NCI-H460 (cell line): ENCODE measurements at regions not wholly inside any gene's neighbourhood (a gene's known extent, or its start where the extent isn't known, plus 50 kb on each side); places are given as distances from the start of the nearest gene placed in this dataset.
A peak's percentile ranks its signal among the peaks of the same experiment; 100 is the strongest.
"Not testable (repeated sequence)": the region's sequence is repeated elsewhere in the genome, so short reads cannot be mapped to it uniquely, and the experiment has no call there.

Experiments
- DNase-seq: peaks from one replicate; pipeline ENCODE4 v3.0.0-alpha.2; 2016; ENCODE audit warnings: low read depth; ENCODE audit errors: extremely low read depth

DNA sequence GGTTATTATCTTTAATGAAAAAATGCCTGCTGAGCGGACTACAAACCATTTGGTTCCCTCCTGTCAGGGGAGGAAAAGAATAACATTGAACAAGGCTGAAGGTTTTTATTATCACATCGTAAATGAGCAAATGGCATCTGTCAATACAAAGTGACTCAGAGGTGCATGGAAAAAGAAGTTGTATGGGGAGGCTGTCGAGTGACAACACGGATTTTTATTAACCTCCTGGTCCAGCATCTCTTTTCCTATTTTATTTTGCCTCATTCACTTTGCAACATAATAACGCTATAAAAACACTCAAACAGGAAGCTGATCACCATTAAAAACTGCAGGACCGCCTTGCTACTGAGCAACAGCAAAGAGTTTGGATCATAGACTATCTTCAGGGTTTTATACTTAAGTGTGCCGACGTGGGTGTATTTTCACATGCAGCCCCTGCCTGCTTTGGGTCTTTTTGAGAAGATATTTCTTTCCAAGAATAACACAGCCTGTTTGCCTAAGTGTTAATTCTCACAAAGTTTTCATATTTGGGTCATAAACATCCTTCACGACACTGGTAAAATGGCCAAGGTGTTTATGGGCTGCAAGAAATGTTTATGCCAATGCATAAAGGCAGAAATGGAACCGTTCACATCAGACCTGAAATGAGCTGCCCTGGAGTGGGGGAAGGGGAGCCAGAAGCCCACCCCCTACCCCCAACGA is 132.1 kb upstream of the SALL4 start:
- peak; percentile 33 for DNase-seq

DNA sequence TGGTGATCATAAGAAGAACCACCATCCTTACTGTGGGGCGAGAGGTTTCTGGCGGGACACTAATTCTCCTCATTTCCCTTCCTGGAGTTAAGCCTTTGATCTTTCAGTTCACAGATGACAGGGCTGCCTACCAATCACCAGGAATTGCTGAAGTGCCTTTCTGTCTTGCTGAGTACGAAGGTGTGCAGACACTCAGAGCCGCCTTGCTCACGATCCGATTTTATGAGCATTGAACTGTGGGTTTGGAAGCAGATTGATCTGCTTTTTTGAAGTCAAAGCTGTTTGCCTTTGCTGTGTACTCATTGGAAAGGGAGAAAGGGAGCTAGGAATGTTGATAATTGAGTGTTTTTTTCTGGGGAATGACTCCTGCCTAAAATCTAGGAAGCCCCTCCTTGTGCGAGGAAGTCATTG is 129.1 kb upstream of the SALL4 start:
- no peak for DNase-seq

DNA sequence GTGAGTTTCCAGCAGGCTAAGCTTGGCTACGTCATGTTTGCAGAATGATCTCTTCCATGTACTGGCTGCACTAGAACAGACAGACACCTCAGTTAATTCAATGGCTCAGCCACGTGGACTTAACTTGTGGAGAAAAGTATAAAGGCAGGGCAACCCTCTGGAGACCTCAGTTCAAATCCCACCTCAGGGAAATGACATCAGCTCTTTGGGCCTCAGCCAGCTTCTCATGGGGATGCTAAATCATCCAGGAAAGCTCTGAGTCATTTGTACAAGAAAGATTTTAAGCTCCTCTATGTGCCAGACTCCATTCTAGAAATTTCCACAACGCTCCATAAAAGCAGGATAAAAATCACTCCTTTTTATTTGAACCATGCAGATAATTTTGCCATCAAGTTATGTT is 128.5 kb upstream of the SALL4 start:
- peak; percentile 86 for DNase-seq

DNA sequence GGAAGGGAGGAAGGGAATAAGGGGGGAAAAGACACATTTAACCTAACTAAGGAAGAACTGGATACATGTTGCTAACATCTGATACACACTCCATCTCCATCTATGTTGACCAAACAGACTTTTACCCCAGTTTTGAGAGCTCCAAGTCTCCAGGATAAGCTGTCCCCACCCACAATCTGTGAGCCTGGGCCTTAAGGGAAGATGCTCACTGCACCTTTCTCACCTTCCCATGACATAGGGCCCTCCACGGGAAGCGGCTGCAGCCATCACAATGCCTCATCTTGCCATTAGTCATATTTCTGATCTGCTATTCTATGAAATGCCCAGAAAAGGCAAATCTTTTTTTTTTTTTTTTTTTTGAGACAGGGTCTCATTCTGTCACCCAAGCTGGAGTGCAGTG is 126.6 kb upstream of the SALL4 start:
- no peak for DNase-seq

DNA sequence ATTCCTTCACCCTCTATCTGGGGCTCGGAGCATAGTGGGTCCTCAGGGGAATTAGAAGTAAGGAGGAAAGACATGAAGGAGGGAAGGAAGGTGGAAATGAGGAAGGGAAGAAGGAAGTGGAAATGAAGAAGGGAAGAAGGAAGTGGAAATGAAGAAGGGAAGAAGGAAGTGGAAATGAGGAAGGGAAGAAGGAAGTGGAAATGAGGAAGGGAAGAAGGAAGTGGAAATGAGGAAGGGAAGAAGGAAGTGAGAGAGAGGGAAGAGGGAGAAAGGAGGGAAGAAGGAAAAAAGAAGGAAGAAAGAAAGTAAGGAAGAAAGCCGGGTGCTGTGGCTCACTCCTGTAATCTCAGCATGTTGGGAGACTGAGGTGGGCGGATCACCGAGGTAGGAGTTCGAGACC is 125.6 kb upstream of the SALL4 start:
- not testable (repeated sequence) for DNase-seq

DNA sequence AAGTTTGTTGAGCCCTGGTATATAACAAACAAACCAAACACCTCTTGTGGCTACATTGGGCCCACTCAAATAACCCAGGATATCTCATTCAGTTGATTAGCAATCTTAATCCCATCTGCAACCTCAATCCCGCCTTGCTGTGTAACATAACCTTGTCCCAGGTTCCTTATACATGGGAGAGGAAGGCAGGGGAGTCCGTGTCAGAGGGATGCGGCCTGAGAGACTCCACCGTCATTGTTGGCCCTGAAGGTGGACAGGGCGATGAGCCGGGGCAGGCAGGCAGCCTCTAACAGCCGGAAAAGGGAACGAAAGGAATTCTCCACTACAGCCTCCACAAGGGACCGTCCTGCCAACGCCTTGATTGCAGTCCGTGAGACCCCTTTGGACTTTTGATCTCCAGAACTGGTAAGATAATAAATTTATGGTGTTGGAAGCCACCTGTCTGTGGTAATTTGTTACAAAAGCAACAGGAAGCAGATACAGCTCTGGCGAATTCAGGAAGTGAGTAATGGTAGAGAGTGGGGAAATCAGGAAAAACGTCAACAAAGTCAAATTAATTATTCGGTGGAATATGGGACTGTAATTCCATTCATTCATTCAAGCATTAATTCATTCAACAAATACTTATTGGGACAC is 124.5 kb upstream of the SALL4 start:
- DNase-seq, result no peak

DNA sequence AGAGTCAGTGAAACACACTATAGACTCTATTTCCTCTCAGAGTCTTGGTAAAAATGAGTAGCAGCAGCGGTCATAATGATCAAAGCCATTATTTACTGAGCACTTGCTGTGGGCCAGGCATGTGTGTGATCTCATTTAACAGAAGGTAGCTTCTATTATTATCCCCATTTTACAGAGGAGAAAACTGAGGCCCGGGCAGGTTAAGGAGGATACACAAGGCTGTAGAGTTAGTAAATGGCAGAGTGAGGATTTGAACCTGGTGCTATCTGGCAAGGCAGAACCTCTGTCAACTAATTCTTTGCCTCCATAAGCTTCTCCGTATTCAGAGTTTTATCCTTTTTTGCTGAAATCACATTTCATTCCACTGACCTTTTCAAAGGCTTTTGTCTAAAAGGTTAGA is 122.2 kb upstream of the SALL4 start:
- no peak for DNase-seq

DNA sequence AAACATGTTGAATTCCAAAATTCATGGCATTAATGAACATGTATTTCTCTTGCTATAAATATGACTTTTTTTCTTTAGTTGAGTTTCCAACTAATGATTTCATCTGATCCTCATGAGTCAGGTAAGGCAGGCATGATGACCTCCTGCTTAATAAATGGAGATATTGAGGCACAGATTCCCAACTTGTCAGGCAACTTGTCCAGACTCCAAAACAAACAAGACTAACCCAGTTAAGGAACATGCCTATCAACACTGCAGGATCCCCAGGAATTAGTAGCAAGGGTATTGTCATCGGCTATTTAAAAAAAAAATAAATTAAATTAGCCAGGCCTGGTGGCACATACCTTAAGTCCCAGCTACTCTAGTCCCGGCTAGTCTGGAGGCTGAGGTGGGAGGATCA is 121.3 kb upstream of the SALL4 start:
- no peak for DNase-seq

DNA sequence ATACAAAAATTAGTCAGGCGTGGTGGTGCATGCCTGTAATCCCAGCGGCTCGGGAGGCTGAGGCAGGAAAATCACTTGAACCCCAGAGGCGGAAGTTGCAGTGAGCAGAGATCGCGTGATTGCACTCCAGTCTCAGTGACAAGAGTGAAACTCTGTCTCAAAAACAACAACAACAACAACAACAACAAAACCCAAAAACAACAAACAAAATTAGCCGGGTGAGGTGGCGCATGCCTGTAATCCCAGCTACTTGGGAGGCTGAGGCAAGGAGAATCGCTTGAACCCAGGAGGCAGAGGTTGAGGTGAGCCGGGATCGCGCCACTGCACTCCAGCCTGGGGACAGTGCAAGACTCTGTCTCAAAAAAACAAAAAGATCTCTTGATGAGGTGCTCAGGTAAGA is 120.5 kb upstream of the SALL4 start:
- not testable (repeated sequence) for DNase-seq

DNA sequence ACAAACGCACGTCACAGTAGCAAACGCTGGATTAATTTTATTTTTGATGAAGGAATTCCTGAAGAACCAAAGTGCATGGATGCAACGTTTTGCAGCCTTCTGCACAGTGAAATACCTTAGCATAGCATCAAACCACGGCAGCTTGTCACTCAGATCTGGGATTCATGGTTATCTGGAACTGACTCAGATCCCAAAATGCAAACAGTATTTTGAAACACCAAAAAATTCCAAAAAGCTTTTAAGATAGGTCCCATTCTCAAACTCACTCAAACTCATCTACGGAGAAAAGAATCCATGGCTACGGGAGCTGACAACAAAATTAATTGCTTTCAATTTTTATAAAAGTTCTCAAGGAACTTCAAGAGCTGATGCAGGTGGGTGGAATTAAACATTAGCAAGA is 116.2 kb upstream of the SALL4 start:
- DNase-seq, result no peak

DNA sequence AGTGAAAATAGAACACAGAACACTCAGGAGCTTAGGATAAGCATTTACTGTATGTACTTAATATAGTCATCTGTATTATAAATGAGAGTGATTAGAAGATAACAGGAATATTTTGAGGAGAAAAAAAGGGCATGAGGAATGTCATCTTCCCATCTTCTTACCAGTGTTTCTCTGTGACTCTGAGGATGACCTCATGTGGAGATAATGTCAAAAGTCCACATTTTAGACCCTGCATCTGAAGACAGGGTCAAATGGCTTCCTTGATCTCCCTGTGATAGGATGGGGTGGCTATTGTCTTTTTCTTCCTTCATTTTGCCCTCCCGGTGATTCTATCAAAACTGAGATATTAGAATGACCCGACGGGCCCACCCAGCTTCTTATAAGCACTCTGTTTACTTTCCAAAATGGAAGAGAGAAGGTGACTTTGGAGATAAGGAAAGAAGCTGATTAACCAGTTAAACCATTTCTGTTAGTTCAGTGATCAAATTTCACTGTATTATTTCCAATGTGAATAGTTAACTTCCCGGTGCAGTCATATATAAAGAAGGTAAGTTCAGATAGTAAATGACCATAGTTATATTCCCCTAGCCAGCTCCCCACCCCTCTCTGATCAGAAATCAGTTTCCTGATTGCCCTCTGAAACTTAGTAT is 115.7 kb upstream of the SALL4 start:
- no peak for DNase-seq

DNA sequence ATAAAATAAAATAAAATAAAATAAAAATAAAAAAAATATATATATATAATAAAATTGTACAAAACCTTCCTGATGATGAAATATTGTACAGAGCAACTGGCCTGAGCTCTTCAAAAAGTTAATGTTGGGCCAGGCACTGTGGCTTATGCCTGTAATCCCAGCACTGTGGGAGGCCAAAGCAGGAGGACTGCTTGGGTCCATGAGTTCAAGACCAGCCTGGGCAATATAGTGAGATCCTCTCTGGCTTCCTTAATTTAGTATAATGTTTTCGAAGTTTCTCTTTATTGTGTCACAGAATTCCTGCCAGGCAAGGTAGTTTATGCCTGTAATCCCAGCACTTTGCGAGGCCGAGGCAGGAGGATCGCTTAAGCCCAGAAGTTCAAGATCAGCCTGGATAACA is 113.9 kb upstream of the SALL4 start:
- no peak for DNase-seq

DNA sequence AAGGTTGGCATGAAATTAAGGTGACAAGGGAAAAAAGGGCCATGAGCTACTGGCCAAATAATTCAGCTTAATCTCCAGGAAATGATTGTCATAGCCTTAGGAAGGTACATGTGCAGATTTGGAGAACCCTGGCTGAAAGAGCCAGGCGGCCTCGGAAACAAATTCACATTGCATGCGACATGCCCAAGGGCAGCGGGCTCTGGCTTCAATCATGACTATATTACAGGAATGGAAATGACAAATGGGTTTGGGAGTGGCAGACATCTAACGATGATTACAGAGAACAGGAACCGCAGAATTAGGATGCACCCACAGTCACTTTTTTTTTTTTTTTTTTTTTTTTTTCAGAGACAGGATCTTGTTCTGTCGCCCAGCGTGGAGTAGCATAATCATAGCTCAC is 112.4 kb upstream of the SALL4 start:
- no peak for DNase-seq

DNA sequence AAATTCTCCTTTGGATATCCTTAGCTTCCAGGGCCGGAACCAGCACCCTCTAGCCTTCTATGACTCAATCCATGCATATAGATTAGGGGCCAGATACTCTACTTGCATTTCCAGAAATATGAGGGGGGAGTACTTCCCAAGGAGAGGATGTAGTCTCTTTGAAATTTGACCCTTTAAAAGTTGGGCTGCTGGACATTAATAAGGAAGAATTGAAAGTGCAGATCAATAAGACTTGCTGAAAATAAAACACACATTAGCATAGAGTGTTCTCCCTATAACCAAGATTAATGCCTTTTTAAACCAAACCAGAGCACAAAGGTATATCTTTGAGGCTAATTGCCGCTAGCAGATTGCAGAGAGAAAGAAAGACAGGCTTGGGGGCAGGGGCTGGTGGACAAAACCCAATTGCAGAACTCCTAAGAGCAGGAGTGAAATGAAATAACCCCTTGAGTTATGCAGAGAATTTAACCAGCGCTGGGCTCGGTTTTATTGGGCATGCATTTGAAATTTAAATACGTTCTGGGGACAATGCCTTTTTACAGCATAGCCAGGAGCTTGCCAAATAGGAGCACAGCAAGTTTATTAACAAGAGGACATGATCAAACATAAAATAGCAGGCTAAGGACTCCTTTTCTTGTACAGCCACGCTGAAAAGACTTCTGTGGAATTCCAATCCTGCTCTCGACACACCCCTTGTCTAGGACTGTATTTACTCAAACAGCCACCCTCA is 108.2 kb upstream of the SALL4 start:
- no peak for DNase-seq

DNA sequence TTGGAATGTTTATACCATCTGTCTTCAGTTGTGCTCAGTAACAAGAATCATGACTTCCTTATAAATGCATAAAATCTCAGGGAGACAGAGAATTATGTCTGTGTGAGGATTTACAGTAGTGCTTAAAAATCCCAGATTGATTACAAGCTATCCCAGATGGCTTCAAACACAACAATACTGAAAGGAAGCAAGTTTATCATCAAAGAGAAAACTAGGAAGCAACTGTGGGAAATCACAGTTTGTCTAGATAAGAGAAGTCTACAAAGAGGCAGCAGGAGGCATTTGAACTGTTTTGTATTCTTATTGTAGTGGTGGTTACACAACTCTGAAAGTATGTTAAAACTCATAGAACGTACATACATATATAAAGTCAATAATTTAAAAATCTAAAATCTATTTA is 104.4 kb upstream of the SALL4 start:
- peak; percentile 41 for DNase-seq

DNA sequence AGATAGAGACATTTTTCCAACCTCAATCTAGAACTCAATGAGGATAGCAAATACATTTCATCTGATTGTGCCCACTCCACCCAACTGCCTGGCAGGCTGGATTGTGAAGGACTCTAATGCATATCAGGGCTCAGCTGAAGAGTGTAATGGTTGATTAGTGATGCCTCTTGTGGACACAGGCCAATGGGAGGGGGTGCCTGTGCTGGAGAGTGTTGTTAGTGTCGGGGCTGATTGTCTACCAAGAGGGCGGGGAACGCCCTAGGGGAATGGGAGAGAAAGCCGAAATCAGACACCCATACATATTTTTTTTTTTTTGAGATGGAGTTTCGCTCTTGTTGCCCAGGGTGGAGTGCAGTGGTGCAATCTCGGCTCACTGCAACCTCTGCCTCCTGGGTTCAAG is 103.7 kb upstream of the SALL4 start:
- DNase-seq, result no peak

DNA sequence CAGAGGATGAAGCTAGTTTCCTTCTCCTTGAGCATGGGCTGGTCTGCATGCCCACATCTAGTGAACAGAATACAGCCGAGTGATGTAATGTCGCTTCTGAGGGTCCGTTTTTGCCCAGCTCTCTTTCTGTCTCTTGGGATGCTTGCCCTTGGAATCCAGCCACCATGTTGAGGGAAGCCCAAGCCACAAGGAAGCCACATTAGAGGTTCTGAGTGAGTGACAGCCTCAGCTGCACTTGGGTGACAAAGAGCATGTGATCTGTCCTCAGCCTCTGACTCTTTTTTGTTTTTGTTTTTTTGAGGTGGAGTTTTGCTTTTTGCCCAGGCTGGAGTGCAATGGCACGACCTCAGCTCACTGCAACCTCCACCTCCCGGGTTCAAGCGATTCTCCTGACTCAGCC is 100.6 kb upstream of the SALL4 start:
- DNase-seq, result no peak

DNA sequence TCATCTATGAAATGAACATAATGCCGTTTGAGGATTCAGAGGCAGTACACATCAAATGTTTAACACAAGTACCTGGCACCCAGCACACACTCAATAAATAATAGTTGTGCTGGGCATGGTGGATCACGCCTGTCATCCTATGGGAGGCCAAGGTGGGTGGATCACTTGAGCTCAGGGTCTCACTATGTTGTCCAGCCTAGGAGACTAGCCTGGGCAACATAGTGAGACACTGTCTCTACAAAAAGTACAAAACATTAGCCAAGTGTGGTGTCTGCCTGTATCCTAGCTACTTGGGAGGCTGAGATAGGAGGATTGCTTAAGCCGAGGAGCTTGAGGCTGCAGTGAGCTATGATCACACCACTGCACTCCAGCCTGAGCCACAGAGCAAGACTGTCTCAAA is 98.1 kb upstream of the SALL4 start:
- DNase-seq, result no peak

DNA sequence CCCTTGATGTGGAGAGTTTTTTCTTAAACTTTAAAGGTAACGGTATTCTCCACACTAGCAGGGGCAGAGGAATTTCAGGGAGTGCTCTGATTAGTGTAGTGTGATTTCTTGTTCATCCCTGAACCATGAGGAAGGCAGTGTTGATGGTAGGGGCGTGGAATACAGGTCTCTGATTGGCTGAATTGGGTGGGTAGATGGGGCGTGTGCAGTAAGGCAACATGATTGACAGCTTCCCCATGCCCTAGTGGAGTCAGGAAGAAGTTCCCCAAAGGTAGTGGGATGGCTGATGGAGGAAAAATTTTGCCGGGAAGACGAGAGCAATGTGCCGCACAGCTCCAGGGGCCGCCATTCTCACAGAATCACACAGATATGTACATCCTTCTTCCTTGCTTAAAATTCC is 97.4 kb upstream of the SALL4 start:
- no peak for DNase-seq

DNA sequence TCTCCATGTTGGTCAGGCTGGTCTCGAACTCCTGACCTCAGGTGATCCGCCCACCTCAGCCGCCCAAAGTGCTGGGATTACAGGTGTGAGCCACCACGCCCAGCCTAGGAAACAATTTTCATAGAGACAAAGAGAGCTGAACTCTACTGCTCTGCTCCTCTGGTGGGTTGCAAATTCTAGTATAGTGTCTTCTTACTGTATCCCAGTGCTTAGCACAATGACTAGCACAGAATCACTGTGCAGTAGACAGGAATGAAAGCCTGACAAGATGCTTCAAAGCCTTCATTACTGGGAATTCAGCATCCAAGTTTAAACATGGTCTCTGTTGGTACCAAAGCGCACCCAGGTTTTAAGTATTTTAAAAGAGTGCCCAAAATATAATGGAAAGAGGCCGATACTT is 96.5 kb upstream of the SALL4 start:
- no peak for DNase-seq

DNA sequence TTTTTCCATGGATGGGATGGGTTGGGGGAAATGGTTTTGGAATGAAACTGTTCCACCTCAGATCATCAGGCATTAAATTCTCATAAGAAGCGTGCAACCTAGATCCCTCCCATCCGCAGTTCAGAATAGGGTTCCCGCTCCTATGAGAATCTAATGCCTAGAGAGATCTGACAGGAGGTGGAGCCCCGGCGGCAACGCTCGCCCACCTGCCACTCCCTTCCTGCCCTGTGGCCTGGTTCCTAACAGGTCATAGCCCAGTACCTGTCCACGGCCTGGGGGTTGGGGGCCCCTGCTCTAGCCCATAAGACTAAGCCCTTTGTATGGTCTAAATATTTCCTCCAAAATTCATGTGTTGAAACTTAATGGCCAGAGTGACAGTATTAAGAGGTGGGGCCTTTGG is 92.3 kb upstream of the SALL4 start:
- no peak for DNase-seq

DNA sequence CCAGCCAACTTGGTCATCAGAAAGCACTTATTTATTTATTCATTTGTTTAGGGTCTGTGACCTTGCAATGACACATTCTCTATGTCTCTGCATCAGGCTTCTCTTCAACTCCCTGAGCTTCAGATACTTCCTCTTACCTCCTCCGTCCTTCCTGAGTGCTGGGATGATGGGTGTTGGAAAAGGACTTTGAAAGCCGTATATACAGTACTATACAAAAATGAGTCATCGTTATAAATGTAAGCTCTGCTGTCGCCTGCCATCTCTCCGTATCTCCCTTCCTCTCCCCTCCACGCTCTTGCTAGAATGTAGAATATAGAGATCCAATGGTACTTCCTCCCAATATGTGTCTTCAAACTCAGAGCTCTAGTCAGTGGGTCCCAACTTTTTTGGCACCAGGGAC is 91.9 kb upstream of the SALL4 start:
- DNase-seq, result no peak
